Renal cortical epithelial cell (primary cell): ENCODE measurements at regions not wholly inside any gene's neighbourhood (a gene's known extent, or its start where the extent isn't known, plus 50 kb on each side); places are given as distances from the start of the nearest gene placed in this dataset.
"Not testable (repeated sequence)": the region's sequence is repeated elsewhere in the genome, so short reads cannot be mapped to it uniquely, and the experiment has no call there.

ENCODE experiments used
- DNase-seq: peaks from one replicate; pipeline ENCODE4 v3.0.0-alpha.2; 2011; ENCODE audit warnings: low read depth

DNA sequence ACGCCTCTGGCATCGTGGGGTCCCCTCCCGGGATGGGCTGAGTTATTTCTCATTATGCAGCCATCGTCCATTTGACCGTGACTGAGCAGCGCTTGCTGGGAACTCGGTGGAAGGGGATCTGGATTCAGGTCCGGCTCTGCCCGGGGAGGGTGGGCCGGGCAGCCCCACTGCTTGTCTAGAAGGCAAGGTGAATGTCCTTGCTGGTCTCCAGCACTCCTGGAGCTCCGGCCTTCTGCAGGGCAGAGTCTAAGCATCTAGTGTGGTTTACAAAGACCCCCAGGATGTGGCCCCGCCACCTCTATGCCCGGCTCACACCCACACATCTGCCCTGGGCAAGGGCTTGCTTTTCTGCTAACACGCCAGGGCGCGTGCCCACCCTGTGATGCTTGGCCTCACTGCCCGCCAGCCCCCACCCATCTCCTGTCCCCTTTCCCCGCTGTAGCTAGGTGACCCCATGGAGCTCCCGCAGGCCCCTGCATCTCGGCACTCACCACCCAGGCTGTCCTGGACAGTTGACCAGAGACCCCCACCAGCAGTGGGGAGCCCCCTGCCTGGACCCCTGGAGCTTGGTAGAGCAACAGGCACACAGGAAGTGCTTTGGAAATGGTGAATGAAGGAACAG is 151.0 kb upstream of the CHST15 start:
- no peak for DNase-seq

DNA sequence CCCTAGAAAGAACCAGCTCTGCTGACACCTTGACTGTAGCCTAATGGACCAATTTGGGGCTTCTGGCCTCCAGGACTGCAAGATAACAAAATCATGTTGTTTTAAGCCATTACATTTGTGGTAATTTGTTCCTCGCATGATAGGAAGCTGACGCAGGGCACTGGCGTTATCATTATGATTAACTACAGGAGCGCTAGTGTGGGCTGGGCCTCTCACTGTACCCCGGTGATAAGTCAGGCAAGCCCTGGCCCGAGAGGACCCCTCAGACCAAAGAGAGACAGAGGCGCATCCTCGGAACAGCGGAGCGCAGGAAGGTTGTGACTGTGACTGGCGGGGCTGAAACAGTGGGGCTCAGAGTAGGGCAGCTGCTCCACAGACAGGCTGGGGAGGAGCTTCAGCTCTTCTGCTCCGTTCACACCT is 150.3 kb upstream of the CHST15 start:
- no peak for DNase-seq

DNA sequence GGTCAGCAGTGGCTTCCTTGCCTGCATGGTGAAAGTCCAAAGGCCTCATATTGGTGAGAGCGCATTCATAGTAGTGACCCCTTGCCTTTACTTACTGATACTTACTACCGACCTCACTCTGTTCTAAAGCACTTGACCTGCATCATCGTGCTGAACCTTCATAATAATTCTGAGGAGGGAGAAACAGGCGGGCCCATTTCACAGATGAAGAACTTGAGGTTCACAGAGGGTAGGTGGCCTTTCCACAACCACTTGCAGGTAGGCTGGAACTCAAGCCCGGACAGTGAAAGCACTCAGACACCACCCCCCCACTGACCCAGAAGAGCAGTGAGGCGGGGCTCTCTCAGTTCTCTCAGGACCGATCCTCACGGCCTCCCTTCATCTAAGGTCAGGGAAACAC is 149.4 kb upstream of the CHST15 start:
- no peak for DNase-seq

DNA sequence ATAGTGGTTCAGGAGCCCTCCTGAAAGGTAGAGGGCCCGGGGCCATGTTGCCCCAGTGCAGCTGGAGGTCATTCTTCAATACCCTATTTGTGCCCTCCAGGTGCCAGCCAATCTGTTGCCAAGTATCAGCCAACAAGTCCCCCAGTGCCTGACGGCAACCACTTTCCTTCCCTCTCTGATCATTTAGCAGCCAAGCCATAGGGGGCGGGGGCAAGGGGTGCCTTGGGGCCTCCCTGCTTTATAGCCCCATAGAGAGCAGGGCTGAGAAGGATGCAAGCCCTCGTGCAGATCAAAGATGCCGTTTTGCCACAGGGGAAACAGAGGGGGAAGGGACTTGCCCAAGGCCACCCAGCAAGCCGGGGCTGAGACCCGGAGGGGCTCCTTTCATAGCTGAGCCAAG is 149.0 kb upstream of the CHST15 start:
- no peak for DNase-seq

DNA sequence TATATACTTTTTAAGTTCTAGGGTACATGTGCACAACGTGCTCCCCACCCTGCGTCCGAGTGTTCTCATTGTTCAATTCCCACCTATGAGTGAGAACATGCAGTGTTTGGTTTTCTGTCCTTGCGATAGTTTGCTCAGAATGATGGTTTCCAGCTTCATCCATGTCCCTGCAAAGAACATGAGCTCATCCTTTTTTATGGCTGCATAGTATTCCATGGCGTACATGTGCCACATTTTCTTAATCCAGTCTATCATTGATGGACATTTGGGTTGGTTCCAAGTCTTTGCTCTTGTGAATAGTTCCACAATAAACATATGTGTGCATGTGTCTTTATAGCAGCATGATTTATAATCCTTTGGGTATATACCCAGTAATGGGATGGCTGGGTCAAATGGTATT is 148.1 kb upstream of the CHST15 start:
- not testable (repeated sequence) for DNase-seq

DNA sequence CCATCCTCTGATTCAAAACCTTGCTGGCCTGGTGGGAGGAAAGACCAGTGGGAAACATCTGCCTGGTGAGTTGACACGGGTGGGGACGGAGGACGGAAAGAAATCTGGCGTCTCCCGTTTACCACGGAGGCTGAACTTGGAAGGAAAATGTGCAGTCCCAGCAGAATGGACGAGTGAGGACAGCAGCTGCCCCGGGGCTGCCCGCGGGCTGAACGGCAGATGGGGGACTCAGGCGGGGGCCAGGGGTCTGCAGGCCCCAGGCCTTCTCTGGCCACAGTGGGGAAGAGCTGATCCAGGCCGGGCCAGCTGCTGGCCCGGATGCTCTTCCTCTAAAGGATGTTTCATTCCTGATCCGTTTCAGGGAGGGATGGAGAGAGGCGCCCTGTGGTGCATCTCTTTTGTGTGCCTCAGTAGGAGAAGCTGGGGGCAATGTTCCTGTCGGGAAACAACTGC is 147.5 kb upstream of the CHST15 start:
- DNase-seq = no peak

DNA sequence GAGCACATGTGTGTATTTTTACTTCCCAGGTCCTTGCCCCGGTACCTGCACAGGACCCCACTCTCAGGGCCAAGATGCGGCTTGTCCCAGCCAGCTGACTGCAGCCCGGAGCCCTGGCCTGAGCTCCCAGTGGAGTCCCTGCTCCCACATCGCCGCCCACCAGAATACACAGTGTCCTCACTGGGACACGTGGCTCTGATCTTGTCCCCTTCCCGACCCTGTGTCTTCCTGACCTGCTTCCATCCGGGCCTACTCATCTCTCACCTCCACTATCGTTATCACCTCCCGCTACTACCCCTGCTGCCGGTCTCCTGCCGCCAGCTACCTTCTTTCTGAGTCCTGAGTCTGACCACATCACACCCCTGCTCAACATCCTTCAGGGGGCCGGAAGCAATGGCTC is 146.3 kb upstream of the CHST15 start:
- DNase-seq = no peak

DNA sequence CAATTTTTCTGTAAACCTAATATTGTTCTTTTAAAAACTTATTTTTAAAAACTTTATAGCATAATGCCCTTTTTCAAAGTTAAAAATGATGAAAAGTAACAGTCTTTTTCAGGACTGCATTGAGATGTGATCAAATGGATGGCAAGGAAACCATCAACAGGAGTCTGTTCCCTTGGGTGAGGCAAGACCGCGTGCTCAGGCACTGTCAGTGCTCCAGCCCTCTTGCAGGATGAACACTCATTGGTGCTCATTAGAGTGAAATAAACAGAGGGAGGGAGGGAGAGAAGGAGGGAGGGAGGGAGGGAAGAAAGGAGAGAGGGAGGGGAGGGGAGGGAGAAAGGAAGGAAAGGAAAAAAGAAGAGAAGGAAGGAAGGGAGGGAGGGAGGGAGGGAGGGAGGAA is 145.7 kb upstream of the CHST15 start:
- no peak for DNase-seq

DNA sequence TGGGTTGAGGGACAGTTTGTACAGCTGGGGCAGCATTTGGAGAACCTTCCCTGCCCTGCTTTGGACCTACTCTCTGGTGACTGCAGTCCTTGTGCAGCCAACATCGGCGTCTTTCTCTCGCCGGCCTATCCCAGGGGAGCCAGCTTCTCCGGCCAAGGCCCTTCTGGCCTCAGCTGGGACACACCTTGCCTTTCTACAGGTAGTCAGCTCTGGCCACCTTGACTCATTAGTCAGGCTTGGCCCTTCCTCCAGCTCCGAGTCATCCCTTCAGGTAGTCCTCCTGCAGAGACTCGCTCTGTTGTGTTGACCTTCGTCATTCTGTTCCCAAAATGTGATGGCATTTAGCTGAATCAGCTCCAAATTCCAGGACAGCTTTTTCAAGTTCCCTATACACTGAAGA is 145.0 kb upstream of the CHST15 start:
- DNase-seq = no peak

DNA sequence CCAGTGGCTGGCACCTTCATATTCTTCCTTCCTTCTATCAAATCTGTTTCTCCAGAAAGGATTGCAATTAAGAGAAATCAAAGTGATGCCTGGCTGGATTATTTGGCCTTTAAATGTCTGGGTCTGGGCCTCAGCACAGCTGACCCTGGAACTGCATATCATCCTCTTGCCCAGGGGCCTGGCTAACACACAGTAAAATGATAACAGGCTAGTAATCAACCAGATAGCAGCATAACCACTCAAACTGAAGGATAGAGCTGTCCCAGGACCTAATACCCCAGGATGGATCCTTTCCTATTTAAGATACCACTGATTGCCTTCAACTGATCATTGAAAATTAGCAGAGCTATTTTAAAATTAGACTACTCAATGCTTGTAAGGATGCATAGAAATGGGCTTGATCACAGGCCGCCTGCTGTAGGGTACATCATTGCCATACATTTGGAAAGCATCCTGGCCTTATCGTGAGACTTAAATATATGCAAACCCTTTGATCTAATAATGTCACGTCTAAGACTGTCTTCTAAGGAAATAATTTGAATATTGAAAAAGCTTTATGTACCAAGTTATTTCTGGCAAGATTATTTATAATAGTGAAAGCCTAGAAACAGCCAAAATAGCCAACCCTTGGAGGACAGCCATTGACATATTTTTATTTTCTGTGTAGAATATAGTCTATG is 144.0 kb upstream of the CHST15 start:
- no peak for DNase-seq

DNA sequence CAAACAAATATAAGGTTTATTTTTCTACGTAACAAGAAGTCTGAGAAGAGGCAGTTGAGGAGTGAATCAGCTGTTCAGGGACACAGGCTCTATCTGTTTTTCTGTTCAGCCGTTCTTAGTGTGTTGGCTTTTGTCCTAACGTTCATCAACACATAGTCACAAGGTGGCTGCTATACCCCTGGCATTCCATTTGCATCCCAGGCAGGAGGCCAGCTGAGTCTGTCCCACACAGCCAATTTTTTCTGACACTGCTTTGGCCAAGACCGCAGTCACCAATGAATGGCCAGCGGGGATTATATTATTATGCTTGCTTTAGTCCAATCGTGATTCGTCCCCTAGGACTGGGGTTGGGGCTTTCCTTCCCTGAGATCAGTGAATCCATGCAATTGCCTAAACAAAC is 143.4 kb upstream of the CHST15 start:
- DNase-seq = no peak

DNA sequence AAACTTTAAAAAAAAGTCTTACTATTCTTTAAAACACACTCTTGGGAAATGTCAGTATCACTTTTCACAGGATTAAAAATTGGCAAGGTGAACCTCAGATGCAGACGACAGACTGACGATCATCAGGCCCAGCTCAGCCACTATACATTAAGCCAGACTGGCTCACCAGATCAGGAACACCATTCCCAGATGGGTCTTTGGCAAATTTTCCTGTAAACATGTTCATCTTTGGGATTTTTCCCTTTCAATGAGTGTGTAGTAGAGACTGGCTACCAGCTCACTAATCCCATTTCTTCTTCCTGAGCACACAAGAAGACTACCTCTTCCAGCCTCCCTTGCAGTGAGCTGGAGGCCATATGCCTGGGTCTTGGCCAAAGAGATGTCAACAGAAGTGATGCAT is 142.7 kb upstream of the CHST15 start:
- no peak for DNase-seq

DNA sequence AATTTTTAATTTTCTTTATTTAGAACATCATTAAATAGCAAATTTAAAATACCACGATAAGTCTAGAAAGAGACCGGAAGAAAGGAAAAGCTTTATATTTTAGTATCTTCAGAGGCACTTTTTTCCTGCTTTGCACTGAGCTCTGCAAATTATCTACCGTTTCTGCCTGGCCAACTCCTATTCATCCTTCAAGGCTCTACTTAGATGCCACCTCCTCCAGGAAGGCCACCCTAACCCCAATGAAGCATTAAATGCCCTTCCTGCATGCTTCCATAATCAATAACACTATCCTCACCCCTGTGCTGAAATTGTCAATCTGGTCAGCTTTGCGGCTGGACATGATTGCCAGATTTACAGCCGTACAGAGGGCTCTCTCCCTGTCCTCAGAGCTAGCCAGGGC is 141.8 kb upstream of the CHST15 start:
- no peak for DNase-seq

DNA sequence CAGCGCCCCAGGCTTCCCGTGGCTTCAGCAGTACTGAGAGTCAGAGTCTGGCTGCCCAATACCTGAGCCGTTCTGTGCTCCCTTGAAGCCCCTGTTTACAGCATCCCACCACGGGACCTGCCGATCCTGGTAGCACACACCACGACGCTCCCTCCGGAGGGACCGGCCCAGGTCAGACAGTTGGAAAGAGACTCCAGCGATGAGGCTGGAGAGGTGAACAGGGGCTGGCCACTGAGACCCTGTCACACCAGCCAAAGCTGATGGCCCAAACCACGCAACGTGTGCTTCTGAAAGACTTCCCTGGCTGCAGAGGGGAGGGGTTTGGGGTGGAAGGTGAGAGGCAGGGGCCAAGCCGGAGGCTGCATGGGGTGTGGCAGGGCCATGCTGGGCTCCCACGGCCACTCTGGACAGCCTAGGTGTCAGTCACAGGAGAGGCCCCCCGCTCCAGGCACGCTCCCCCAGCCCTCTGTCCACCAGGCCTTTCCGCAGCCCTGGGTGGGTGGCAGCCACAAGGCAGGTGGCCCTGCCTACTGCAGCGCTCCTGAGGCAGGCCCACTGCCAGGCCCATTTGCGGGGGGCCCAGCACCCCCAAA is 140.2 kb upstream of the CHST15 start:
- DNase-seq = no peak

DNA sequence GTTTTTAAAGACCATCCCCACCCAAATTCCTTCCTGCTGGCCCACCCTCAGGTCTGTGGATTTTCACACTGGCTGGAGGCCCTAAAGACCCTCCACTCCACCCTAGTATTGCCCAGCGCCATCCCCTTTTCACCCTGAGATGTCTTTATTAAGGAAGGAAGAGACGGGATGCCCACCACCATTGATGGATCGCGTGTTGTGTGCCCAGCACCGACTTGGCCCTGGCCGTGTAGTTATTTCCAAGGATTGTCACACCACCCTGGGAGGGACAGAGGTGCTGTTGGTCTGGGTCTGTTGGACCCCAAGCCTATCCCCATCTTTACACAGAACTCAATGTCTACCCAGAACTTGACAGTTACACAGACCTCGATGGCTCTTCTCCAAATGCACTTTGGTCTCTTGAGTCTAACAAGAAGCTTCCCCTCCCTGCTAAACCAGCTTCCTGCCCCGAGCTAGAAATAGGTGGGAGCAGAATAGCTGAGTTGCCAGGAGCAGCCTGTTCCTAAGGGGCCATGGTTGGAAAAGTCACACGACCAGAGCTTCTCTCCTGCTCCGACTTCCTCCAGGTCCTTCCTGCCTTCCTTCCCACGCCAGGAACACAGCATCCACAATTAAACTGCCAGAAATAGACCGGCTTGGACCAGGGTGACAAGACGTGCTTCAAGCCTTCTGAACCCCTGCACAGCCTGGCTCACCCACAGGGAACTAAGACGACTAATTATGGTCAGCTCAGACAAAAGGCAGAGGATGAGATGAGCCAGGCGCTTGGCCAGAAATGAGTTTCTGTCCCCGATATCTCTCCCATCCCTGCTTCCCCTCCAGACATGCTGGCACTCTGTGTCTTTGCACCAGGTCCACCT is 139.5 kb upstream of the CHST15 start:
- DNase-seq = no peak

DNA sequence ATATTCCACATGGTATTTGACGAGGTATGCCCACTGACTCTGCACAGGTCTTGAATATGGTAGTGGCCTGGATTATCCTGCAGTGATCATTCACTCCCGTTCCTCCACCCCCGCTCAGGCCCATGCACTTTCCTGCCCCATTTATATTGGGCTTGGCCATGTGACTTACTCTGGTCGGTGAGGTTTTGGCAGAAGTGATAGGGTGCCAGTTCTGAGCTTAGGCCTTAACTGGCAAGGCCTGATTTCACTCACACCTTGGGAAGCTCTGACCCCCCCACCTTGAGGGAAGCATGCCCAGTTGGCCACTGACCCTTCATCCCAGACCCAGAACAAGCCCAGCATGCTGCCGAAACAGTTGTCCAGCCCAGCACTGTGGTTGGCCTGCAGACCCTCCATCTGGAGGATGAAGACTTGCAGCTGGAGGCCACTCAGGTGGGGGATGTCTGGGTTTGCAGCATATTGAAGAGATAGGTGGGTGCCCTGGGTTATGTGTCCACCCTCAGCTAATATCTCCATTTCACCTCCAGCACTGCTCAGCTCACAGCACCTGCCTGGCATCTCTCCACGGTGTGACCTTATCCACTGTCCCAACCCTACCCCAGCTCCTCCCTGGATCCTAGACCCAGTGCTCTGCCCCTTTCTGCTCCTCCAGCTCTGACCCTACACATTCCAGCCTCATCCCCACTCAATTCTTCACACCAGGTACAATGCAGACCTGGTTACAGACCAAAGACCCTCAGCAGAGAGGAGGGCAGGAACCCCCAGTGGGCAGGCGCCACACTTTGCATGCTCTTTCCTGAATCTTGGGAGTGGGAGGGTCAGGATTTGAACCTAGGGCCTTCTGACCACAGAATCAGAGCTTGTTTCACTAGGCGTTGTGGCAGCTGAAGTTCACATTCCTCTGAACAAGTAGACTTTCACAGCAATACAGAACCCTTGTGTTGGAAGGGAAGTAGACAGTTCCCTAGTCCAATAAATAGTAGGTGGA is 138.1 kb upstream of the CHST15 start:
- DNase-seq = no peak

DNA sequence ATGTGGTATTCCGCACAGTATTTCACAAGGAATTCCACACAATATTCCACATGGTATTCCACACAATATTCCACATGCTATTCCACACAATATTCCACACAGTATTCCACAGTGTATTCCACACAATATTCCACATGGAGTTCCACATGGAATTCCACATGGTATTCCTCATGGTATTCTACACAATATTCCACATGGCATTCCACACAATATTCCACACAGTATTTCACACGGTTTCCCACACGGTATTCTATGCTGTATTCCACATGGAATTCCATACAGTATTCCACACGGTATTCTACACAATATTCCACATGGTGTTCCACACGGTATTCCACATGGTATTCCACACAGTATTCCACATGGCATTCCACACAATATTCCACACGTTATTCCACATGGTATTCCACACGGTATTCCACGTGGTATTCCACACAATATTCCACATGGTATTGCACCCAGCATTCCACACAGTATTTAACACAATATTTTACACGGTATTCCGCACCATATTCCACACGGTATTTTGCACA is 137.3 kb upstream of the CHST15 start:
- no peak for DNase-seq

DNA sequence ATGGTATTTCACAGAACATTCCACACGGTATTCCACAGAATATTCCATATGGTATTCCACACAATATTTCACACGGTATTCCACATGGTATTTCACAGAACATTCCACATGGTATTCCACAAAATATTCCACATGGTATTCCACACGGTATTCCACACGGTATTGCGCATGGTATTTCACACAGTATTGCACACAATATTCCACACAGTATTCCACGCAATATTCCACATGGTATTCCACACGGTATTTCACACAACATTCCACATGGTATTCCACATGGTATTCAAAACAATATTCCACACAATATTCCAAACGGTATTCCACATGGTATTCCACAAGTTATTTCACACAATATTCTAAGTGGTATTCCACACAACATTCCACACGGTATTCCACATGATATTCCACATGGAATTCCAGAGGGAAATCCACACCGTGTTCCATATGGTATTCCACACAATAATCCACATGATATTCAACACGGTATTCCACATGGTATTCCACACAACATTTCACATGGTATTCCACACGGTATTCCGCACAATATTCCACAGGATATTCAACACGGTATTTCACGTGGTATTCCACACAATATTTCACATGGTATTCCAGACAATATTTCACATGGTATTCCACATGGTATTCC is 136.7 kb upstream of the CHST15 start:
- no peak for DNase-seq

DNA sequence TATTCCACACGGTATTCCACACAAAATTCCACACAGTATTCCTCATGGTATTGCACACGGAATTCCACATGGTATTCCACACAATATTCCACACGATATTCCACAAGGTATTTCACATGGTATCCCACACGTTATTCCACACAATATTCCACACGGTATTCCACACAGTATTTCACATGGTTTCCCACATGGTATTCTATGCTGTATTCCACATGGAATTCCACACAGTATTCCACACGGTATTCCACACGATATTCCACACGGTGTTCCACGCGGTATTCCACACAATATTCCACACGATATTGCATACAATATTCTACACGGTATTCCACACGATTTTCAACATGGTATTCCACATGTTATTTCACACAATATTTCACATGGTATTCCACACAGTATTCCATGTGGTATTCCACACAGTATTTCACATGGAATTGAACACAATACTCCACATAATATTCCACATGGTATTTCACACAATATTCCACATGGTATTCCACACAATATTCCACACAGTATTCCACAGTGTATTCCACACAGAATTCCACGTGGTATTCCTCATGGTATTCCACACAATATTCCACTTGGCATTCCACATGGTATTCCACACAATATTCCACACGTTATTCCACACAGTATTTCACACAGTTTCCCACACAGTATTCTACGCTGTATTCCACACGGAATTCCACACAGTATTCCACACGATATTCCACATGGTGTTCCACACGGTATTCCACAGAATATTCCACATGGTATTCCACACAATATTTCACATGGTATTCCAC is 136.0 kb upstream of the CHST15 start:
- no peak for DNase-seq

DNA sequence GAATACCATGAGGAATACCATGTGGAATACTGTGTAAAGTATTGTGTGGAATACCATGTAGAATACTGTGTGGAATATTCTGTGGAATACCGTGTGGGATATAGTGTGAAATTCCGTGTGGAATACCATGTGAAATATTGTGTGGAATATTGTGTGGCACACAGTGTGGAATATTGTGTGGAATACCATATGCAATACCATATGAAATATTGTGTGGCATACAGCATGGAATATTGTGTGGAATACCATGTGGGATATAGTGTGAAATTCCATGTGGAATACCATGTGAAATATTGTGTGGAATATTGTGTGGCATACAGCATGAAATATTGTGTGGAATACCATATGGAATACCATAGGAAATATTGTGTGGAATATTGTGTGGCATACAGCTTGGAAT is 135.1 kb upstream of the CHST15 start:
- no peak for DNase-seq
